Sigmoid colon (tissue), 6 donors: ENCODE measurements at regions not wholly inside any gene's neighbourhood (a gene's known extent, or its start where the extent isn't known, plus 50 kb on each side); places are given as distances from the start of the nearest gene placed in this dataset.

ENCODE experiments used
- DNase-seq: peaks from one replicate; pipeline ENCODE4 v3.0.0-alpha.2; 2019
- H3K27ac ChIP-seq, 4 donors: fragments of 200-600 bp; sonication (generic); one replicate each; pipeline ENCODE4 v1.5.1; 2016 to 2019; ENCODE audit warnings: mild to moderate bottlenecking in 1 of 4
- H3K27me3 ChIP-seq, 3 donors: fragments of 200-600 bp; sonication (generic); one replicate each; pipeline ENCODE4 v1.5.1; 2019; ENCODE audit warnings: mild to moderate bottlenecking in 1 of 3
- H3K36me3 ChIP-seq, 4 donors: fragments of 200-600 bp; sonication (generic); one replicate each; pipeline ENCODE4 v1.5.1; 2016 to 2019
- H3K4me1 ChIP-seq, 4 donors: fragments of 200-600 bp; sonication (generic); one replicate each; pipeline ENCODE4 v1.5.1; 2017 to 2019
- H3K4me3 ChIP-seq, 4 donors: fragments of 200-600 bp; sonication (generic); one replicate each; pipeline ENCODE4 v1.5.1; 2017 to 2019; ENCODE audit warnings: mild to moderate bottlenecking in 2 of 4, moderate library complexity in 1 of 4
- H3K9me3 ChIP-seq, 4 donors: fragments of 200-600 bp in 3 of 4; sonication (generic) in 3 of 4; one replicate each; pipeline versions ENCODE4 v1.5.1 to v1.6.1; 2013 to 2019
- EP300 ChIP-seq, 4 donors: sonication (generic); formaldehyde crosslinking; IDR thresholded peaks; one replicate each; pipeline ENCODE4 v1.6.1; 2017; ENCODE audit warnings: antibody characterized with exemption in 4 of 4
- POLR2A ChIP-seq, 2 donors: fragments of 450-650 bp; IDR thresholded peaks; one replicate each; pipeline ENCODE4 v1.6.1; 2016; ENCODE audit warnings: antibody characterized with exemption in 2 of 2, mild to moderate bottlenecking in 2 of 2, moderate library complexity in 2 of 2
- POLR2AphosphoS5 ChIP-seq, 4 donors: sonication (generic); formaldehyde crosslinking; IDR thresholded peaks; one replicate each; pipeline ENCODE4 v1.6.1; 2017; ENCODE audit warnings: antibody characterized with exemption in 4 of 4
- WGBS, 2 donors: extraction: QIAGEN DNeasy Blood & Tissue Kit; methylation state at CpG; one replicate each; pipeline ENCODE4 v1.1.7; 2013; 5-methylcytosine and 5-hydroxymethylcytosine counted together
- intact Hi-C: fragments of 100-400 bp; cut with DNase I; formaldehyde crosslinking; loops from one replicate; pipeline ENCODE4 v1.15.1; 2023
- TF ChIP-seq, protein P1 (sequence below), 4 experiments: fragments of 450-650 bp in 3 of 4; fragments of 200-600 bp in 1 of 4; IDR thresholded peaks; one replicate each; pipeline ENCODE4 v1.5.1; 2016 to 2019; ENCODE audit warnings: antibody characterized with exemption in 4 of 4, mild to moderate bottlenecking in 3 of 4, moderate library complexity in 2 of 4
- donor health status: healthy with polysubstance abuse.
- donor health status: healthy.

DNA sequence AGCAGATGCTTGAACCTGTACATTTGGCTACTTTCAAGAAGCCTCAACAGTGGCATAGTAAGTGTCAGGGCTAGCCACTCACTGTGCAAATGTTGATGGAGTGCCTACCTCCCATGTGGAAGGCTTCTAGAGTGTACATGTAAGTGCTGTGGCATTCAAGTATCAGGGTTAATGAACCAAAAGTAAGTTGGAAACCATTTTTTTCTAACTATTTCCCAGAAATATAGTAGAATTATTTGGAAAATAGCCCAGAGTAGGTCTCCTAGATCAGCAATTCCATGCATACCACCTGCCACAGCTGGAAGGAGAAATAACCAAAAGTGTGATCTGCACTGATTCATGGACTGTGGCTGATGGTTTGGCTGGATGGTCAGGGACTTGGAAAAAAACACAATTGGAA, 53.3 kb downstream of the FOXD1 start:
- intact Hi-C loops: no loop called here
- no peak overlapping the region for H3K27ac ChIP-seq

DNA sequence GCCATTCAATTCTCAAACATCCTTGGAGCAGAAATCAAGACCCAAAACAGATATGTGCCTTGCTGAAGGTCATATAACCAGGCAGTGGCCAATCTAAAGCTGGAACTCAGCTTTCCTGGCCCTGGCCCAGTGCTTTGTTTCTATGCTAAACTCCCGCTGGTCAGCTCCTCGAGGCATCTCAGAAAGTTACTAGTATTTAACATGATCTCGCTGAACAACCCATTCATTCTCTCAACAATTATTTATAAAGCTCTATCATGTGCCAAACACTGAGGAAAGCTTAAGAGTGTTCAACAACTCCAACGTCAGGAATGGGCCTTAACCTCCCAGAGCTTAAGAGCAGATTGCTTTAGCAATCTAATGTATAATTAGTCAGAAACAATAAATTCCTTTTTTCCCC, 54.0 kb downstream of the FOXD1 start:
- H3K9me3 ChIP-seq: no peaks in the 10 kb centered on the region
- TF ChIP-seq, protein P1, sequence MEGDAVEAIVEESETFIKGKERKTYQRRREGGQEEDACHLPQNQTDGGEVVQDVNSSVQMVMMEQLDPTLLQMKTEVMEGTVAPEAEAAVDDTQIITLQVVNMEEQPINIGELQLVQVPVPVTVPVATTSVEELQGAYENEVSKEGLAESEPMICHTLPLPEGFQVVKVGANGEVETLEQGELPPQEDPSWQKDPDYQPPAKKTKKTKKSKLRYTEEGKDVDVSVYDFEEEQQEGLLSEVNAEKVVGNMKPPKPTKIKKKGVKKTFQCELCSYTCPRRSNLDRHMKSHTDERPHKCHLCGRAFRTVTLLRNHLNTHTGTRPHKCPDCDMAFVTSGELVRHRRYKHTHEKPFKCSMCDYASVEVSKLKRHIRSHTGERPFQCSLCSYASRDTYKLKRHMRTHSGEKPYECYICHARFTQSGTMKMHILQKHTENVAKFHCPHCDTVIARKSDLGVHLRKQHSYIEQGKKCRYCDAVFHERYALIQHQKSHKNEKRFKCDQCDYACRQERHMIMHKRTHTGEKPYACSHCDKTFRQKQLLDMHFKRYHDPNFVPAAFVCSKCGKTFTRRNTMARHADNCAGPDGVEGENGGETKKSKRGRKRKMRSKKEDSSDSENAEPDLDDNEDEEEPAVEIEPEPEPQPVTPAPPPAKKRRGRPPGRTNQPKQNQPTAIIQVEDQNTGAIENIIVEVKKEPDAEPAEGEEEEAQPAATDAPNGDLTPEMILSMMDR (IDR thresholded peaks at IDR 0.05): no peak
- TF ChIP-seq POLR2A (IDR thresholded peaks at IDR 0.05) (no peak), EP300 (IDR thresholded peaks at IDR 0.05) (no peak), POLR2AphosphoS5 (IDR thresholded peaks at IDR 0.05) (no peak)
- no peak overlapping the region for H3K27ac ChIP-seq
- intact Hi-C loops: no loop called here
- no peaks in the 10 kb centered on the region for H3K36me3 ChIP-seq
- H3K27me3 ChIP-seq: no peaks in the 10 kb centered on the region
- no peaks in the 10 kb centered on the region for H3K4me1 ChIP-seq
- no peak overlapping the region for H3K4me3 ChIP-seq
- WGBS, 2 donors: 83 to 85% methylated on average over 4 of the region's 4 CpGs
- DNase-seq: no peak

More for the DNA sequence above, 53.3 kb downstream of the FOXD1 start:
- no peak for DNase-seq
- TF ChIP-seq, protein P1 (IDR thresholded peaks at IDR 0.05): no peak
- no peak for TF ChIP-seq EP300 (IDR thresholded peaks at IDR 0.05)
- no peak for TF ChIP-seq POLR2A (IDR thresholded peaks at IDR 0.05)
- TF ChIP-seq POLR2AphosphoS5 (IDR thresholded peaks at IDR 0.05): no peak
- H3K4me3 ChIP-seq: no peak overlapping the region
- H3K9me3 ChIP-seq: no peaks in the 10 kb centered on the region
- no peaks in the 10 kb centered on the region for H3K36me3 ChIP-seq
- no peaks in the 10 kb centered on the region for H3K27me3 ChIP-seq
- H3K4me1 ChIP-seq: no peaks in the 10 kb centered on the region

DNA sequence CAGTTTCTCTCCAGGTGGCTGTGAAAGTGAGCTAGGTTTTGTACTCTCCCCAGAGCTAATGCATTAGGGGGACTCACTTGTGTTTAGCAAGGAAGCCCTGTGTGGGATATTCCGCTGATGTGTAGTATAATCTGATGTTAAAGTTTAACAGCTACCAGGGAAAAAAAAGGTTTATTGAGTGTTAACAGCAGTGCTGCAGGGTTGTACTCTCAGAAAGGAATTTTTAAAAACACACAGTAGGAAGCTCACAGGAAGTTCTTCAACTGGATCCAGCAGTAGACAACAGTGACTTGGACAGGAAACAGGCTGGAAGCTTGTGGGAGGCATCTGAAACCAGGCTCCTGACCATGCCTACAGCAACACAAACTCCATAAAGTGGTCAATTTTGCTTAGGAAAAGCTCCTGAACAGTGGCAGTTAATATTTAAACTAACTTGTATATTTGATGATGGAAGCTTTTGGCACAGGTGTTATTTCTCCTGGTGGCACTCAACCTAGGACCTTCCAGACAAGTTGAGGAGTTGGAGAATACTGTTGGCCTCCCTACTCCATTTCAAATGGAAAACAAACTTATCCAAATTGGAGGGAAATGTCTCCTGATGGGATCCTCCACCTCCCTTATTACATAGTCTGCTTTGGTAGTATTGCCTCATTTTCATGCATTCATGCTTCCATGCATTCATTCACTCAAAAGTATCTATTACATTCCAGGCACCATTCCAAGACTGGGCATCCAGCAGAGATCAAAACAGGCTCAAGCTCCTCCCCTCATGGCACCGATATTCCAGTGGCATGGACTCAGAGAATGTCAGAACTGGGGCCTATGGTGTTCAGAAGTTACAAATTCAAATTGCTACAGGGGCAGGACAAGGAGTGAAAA, 54.7 kb downstream of the FOXD1 start:
- no peaks in the 10 kb centered on the region for H3K4me1 ChIP-seq
- H3K4me3 ChIP-seq: no peak overlapping the region
- DNase-seq: no peak
- no peaks in the 10 kb centered on the region for H3K27me3 ChIP-seq
- H3K9me3 ChIP-seq: no peaks in the 10 kb centered on the region
- no peak overlapping the region for H3K27ac ChIP-seq
- WGBS, 2 donors: 24 to 67% methylated on average over 2 of the region's 2 CpGs
- intact Hi-C loops: no loop called here
- H3K36me3 ChIP-seq: no peaks in the 10 kb centered on the region
- TF ChIP-seq, protein P1 (IDR thresholded peaks at IDR 0.05): no peak
- TF ChIP-seq EP300 (IDR thresholded peaks at IDR 0.05) (no peak), POLR2A (IDR thresholded peaks at IDR 0.05) (no peak), POLR2AphosphoS5 (IDR thresholded peaks at IDR 0.05) (no peak)

DNA sequence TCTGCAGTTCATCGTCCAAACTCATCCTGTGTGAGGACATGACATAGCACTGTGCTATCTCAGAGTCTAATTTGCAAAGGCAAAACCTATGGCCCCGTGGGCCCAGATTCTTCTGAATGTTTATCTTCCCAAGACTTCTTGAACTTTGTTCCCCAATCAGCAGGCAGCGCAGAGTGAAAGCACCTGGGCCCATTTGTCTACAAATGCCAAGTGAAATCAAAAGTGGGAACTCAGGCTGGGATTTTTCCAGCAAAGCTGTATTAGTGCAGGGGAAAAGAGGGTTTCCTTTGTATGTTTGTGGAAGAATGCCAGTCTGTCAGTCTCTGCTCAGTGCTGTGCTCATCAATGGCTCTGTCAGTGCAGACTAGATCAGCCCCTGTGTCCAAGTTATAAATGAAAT, 55.8 kb downstream of the FOXD1 start:
- no peaks in the 10 kb centered on the region for H3K36me3 ChIP-seq
- peaks cover 0 to 7% (median 2%) of the 10 kb centered on the region in 4 donors for H3K4me1 ChIP-seq
- no peak for DNase-seq
- no peaks in the 10 kb centered on the region for H3K27me3 ChIP-seq
- no peak overlapping the region for H3K4me3 ChIP-seq
- 15 to 56% methylated on average over 3 of the region's 3 CpGs for WGBS, 2 donors
- intact Hi-C loops: no loop called here
- no peak overlapping the region for H3K27ac ChIP-seq
- H3K9me3 ChIP-seq: no peaks in the 10 kb centered on the region
- TF ChIP-seq, protein P1 (IDR thresholded peaks at IDR 0.05): no peak
- TF ChIP-seq POLR2A (IDR thresholded peaks at IDR 0.05) (no peak), EP300 (IDR thresholded peaks at IDR 0.05) (no peak)
